Posterior cingulate gyrus (tissue), 11 donors: ENCODE measurements at regions not wholly inside any gene's neighbourhood (a gene's known extent, or its start where the extent isn't known, plus 50 kb on each side); places are given as distances from the start of the nearest gene placed in this dataset.
"Not testable (repeated sequence)": the region's sequence is repeated elsewhere in the genome, so short reads cannot be mapped to it uniquely, and the experiment has no call there.

Source experiments
- DNase-seq, 10 donors: peaks; one replicate each; pipeline versions ENCODE4 v3.0.0 to v3.0.0-alpha.2; 2020 to 2021; ENCODE audit warnings: mixed read lengths in 3 of 10
- intact Hi-C: fragments of 100-400 bp; cut with DNase I; formaldehyde crosslinking; loops from one replicate; pipeline ENCODE4 v1.15.1; 2023

DNA sequence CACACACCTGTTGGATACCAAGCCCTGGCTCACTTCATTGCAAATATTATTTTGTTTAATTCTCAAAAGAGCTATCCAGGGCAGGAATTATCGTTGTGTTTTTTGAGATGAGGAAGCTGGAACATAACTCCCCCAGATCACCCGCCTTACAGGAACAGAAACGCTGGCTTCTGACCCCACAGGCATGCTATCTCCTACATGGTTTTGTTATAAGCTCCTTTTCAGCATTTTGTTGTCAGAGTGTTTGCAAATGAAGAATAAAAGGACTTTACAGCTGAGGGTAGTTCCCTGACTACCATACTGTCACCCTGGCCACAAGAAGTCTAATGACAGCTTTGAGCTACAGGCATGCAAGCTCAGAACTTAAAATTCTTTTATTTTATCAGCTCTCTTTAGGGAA, 62.0 kb upstream of the MRPS9 start:
- intact Hi-C loops: no loop called here
- DNase-seq: no peak

DNA sequence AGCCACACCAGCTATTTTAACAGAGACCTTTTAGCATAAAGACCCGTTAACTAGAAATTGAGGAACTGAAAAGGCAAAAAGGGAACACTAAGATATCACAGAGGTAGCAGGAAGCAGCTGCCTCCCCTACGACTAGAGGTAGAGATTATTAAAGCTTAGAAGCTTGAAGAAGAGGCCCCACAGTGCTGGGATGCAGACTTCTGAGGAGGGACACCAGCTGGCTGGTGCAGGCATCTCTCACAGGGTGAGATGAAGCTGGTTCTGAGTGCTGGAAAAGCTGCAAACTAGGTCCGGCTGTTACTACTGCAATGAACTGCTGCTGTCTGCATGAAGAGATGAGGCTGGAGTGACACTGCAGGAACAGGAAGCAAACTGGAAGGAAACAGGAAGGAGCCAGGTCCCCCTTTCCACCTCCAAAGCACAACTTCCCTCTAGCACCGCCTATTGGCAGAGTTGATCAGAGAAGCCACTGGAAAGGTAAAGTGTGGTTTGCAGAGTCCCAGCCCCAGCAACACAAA, 61.2 kb upstream of the MRPS9 start:
- intact Hi-C loops: no loop called here
- DNase-seq: no peak

DNA sequence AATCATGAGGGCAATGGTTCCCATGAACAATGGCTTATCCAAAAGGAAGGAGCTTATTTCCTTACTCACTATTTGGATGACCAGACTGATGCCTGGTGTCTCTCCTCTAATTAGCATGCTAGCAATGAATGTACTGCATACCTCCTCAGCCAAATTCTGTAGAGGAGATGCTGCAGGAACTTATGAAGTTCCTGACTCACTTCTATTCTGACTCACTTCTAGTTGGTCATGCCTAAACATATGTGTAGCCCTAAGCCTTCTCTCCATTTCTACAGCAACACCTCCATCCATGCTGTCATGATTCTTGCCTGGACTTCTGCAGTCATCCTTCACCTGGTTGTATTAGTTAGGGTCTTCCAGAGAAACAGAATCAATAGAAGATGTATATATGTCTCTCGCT, 59.9 kb upstream of the MRPS9 start:
- intact Hi-C loops: no loop called here
- DNase-seq: no peak

DNA sequence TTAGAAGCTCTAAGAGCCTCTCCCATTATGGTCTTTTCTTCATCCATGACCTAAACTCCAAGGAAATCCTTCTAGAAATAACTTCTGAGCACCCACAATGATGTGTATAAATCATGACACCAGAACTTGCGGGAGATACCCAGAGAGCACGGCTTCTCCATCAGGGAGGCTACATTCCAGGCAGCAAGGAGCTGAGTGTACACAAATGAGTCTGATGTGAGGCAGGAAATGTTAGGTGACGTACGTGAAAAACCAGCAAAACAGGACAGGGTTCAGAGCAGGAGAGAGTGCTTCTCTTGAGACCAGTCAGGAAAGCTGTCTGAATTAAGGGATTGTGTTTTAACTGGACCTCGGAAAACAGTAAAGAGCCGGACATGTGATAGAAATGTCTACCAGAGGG, 58.1 kb upstream of the MRPS9 start:
- DNase-seq, intact Hi-C loops: not testable (repeated sequence)

DNA sequence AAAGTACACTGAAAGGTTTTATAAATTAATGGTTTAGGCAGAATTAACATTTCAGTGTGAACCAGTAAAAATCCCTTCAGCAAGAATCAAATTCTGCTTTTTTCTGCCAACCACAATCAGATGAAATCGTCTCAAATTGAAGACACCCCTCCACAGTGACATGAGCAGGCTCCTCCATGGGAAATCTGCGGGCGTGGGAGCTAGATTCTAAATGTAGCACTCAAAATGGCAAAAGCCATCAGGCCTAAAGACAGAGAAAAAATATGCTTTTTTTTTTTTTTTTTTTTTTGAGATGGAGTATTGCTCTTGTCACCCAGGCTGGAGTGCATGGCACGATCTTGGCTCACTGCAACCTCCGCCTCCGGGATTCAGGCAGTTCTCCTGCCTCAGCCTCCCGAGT, 55.8 kb upstream of the MRPS9 start:
- DNase-seq: no peak
- intact Hi-C loops: no loop called here
